ENCODE measurements at regions not wholly inside any gene's neighbourhood (a gene's known extent, or its start where the extent isn't known, plus 50 kb on each side); places are given as distances from the start of the nearest gene placed in this dataset.

DNA sequence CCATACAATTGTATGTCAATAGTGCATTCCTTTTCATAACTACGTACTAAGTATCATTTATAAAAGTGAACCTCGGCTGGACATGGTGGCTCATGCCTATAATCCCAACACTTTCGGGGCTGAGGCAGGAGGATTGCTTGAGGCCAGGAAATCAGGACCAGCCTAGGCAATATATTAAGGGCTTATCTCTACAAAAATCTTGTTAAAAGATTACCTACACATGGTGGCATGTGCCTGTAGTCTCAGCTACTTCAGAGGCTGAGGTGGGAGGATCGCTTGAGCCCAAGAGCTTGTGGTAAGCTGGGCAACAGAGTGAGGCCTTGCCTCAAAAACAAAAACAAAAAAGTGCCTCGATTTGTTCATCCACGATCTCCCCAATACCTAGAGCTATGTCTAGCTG is 449.7 kb upstream of the SULF2 start:
- Histone ChIP-seq H3K9me3 (ENCODE audit: control insufficient read depth, insufficient read depth, low read length) (no peaks in the 10 kb centered on the region), H3K4me1 (ENCODE audit: control insufficient read depth, insufficient read depth, low read length) (no peaks in the 10 kb centered on the region), H3K4me3 (ENCODE audit: low read length) (no peak overlapping the region), H3K36me3 (ENCODE audit: control insufficient read depth, insufficient read depth, low read length) (no peaks in the 10 kb centered on the region), H3K27ac (ENCODE audit: low read length) (no peak overlapping the region), H3K27me3 (ENCODE audit: control insufficient read depth, insufficient read depth, low read length) (no peaks in the 10 kb centered on the region)
- no peak for DNase-seq (ENCODE audit: low read depth, low spot score)
- WGBS (ENCODE audit: insufficient coverage, insufficient read length), result no CpG with 5 or more reads among the region's 6 CpGs

DNA sequence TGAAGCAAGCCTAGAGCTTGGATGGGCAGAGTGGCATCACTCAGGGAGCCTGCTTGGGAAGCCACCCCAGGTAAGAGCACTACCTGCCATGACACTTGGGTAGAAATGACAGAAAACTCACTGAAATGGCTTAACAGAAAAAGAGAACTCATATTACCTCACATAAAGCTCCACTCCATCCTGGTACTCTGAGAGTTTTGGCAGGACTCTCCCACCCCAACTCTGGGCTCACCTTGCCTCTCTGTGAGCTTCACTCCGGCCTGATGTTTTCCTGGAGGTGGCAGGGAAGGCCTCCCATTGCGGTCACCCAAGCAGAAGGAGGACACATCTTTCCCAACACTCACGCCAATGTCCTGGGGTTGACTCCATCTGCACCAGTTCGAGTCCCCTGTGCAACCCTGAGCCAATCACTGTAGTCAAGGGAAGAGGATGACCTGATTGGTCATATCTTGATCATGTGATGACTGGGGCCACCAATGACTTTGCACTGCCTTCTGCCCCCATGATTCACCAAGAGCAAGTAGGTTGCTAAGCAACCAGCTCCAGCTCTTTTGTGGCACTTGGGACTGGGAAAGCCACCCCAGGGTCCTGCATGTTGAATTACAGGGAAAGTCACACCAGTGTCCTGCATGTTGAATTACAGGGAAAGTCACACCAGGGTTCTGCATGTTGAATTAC is 446.1 kb upstream of the SULF2 start:
- no peak for DNase-seq (ENCODE audit: low read depth, low spot score)

DNA sequence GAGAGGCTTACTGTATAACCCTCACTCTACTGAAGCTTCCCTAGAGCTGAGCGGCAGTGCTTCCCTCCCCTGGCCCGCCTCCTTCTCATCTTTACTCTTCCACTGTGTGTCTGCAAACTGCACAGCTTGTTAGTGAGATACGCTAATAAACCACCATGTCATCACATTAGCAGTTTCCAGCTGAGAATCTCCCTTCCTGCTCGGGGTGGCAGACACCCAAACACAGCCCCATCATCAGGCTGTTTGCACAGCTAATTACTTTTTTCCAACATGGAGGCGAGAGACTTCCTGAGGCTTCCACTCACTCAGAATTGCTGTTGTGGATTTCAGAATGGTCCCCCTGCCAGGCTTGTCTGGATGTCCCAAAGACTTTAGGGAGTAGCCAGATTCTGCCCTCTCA is 444.9 kb upstream of the SULF2 start:
- no peak overlapping the region for H3K27ac ChIP-seq (ENCODE audit: low read length)
- no peaks in the 10 kb centered on the region for H3K9me3 ChIP-seq (ENCODE audit: control insufficient read depth, insufficient read depth, low read length)
- H3K4me1 ChIP-seq (ENCODE audit: control insufficient read depth, insufficient read depth, low read length), result no peaks in the 10 kb centered on the region
- no peak for DNase-seq (ENCODE audit: low read depth, low spot score)
- H3K36me3 ChIP-seq (ENCODE audit: control insufficient read depth, insufficient read depth, low read length), result no peaks in the 10 kb centered on the region
- WGBS (ENCODE audit: insufficient coverage, insufficient read length), result no CpG with 5 or more reads among the region's 5 CpGs
- H3K27me3 ChIP-seq (ENCODE audit: control insufficient read depth, insufficient read depth, low read length), result no peaks in the 10 kb centered on the region
- no peak overlapping the region for H3K4me3 ChIP-seq (ENCODE audit: low read length)

More for the DNA sequence above, 446.1 kb upstream of the SULF2 start:
- no peak overlapping the region for H3K27ac ChIP-seq (ENCODE audit: low read length)
- H3K9me3 ChIP-seq (ENCODE audit: control insufficient read depth, insufficient read depth, low read length), result no peaks in the 10 kb centered on the region
- no CpG with 5 or more reads among the region's 4 CpGs for WGBS (ENCODE audit: insufficient coverage, insufficient read length)
- H3K4me1 ChIP-seq (ENCODE audit: control insufficient read depth, insufficient read depth, low read length), result no peaks in the 10 kb centered on the region
- H3K27me3 ChIP-seq (ENCODE audit: control insufficient read depth, insufficient read depth, low read length), result no peaks in the 10 kb centered on the region
- H3K4me3 ChIP-seq (ENCODE audit: low read length), result no peak overlapping the region
- no peaks in the 10 kb centered on the region for H3K36me3 ChIP-seq (ENCODE audit: control insufficient read depth, insufficient read depth, low read length)

- Histone ChIP-seq H3K4me1 (ENCODE audit: control insufficient read depth, insufficient read depth, low read length) (no peaks in the 10 kb centered on the region), H3K27me3 (ENCODE audit: control insufficient read depth, insufficient read depth, low read length) (no peaks in the 10 kb centered on the region), H3K9me3 (ENCODE audit: control insufficient read depth, insufficient read depth, low read length) (no peaks in the 10 kb centered on the region), H3K27ac (ENCODE audit: low read length) (no peak overlapping the region), H3K4me3 (ENCODE audit: low read length) (no peak overlapping the region), H3K36me3 (ENCODE audit: control insufficient read depth, insufficient read depth, low read length) (no peaks in the 10 kb centered on the region)
- DNase-seq (ENCODE audit: low read depth, low spot score), result no peak
- no CpG with 5 or more reads among the region's 5 CpGs for WGBS (ENCODE audit: insufficient coverage, insufficient read length)
Measured at GRCh38 chr20:48227381-48227780, 442.1 kb upstream of the SULF2 start.

GRCh38 chr20:48226642-48227041 is 441.4 kb upstream of the SULF2 start:
- DNase-seq (ENCODE audit: low read depth, low spot score), result no peak
- WGBS (ENCODE audit: insufficient coverage, insufficient read length), result no CpG with 5 or more reads among the region's 5 CpGs
- Histone ChIP-seq H3K9me3 (ENCODE audit: control insufficient read depth, insufficient read depth, low read length) (no peaks in the 10 kb centered on the region), H3K4me3 (ENCODE audit: low read length) (no peak overlapping the region), H3K36me3 (ENCODE audit: control insufficient read depth, insufficient read depth, low read length) (no peaks in the 10 kb centered on the region), H3K27ac (ENCODE audit: low read length) (no peak overlapping the region), H3K27me3 (ENCODE audit: control insufficient read depth, insufficient read depth, low read length) (no peaks in the 10 kb centered on the region), H3K4me1 (ENCODE audit: control insufficient read depth, insufficient read depth, low read length) (no peaks in the 10 kb centered on the region)

GRCh38 chr20:48224533-48225050 is 439.3 kb upstream of the SULF2 start:
- H3K36me3 ChIP-seq (ENCODE audit: control insufficient read depth, insufficient read depth, low read length), result no peaks in the 10 kb centered on the region
- H3K27me3 ChIP-seq (ENCODE audit: control insufficient read depth, insufficient read depth, low read length), result no peaks in the 10 kb centered on the region
- no CpG with 5 or more reads among the region's 6 CpGs for WGBS (ENCODE audit: insufficient coverage, insufficient read length)
- H3K4me3 ChIP-seq (ENCODE audit: low read length), result no peak overlapping the region
- H3K9me3 ChIP-seq (ENCODE audit: control insufficient read depth, insufficient read depth, low read length), result no peaks in the 10 kb centered on the region
- no peaks in the 10 kb centered on the region for H3K4me1 ChIP-seq (ENCODE audit: control insufficient read depth, insufficient read depth, low read length)
- DNase-seq (ENCODE audit: low read depth, low spot score), result no peak
- H3K27ac ChIP-seq (ENCODE audit: low read length), result no peak overlapping the region

DNA sequence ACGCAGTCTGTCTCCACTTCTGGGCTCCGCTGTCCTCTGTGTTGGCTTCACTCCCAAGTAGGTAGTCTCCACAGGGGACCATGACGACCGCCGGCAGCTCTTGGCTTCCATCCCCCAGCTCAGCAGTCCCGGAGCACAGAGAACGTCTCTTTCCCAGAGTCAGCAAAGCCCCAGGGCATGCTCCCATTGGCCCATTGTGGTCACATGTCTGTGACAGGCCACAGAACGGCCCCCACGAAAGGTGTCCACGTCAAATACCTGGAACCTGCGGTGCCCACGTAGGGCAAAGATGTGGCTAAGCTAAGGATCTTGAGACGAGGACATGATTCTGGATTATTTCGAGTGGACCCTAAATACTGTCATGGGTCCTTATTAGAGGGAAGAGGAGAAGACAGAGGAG is 438.4 kb upstream of the SULF2 start:
- H3K36me3 ChIP-seq (ENCODE audit: control insufficient read depth, insufficient read depth, low read length), result no peaks in the 10 kb centered on the region
- no peak overlapping the region for H3K27ac ChIP-seq (ENCODE audit: low read length)
- DNase-seq (ENCODE audit: low read depth, low spot score), result no peak
- H3K27me3 ChIP-seq (ENCODE audit: control insufficient read depth, insufficient read depth, low read length), result no peaks in the 10 kb centered on the region
- no CpG with 5 or more reads among the region's 14 CpGs for WGBS (ENCODE audit: insufficient coverage, insufficient read length)
- H3K4me3 ChIP-seq (ENCODE audit: low read length), result no peak overlapping the region
- H3K4me1 ChIP-seq (ENCODE audit: control insufficient read depth, insufficient read depth, low read length), result no peaks in the 10 kb centered on the region
- H3K9me3 ChIP-seq (ENCODE audit: control insufficient read depth, insufficient read depth, low read length), result no peaks in the 10 kb centered on the region

DNA sequence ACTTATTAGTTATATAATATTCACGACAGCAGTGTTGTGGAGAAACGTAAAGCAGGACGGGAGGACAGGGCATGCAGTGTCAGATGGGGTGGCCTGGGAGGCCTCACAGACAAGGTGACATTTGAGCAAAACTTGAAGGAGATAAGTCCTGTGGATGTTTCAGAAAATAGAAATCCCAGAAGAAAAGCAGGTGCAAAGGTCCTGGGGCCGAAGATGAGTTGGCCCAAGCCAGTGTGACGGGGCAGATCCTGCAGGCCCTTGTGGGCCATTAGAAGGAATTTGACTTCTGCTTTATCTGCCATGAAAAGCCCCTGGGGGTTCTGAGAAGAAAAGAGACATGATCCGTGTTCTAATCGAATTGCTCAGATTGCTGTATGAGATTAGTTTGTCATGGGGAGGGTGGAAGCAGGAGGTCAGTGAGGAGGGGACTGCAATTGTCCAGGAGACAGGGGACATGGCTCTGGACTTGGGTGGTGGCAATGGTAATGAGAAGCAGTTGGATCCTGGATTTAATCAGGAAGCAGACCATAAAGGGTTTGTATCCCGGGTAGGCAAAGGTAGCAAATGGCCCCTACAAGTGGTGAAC is 437.4 kb upstream of the SULF2 start:
- DNase-seq (ENCODE audit: low read depth, low spot score), result no peak
- H3K27ac ChIP-seq (ENCODE audit: low read length), result no peak overlapping the region
- no peaks in the 10 kb centered on the region for H3K27me3 ChIP-seq (ENCODE audit: control insufficient read depth, insufficient read depth, low read length)
- no peak overlapping the region for H3K4me3 ChIP-seq (ENCODE audit: low read length)
- no peaks in the 10 kb centered on the region for H3K36me3 ChIP-seq (ENCODE audit: control insufficient read depth, insufficient read depth, low read length)
- H3K4me1 ChIP-seq (ENCODE audit: control insufficient read depth, insufficient read depth, low read length), result no peaks in the 10 kb centered on the region
- WGBS (ENCODE audit: insufficient coverage, insufficient read length), result no CpG with 5 or more reads among the region's 8 CpGs
- H3K9me3 ChIP-seq (ENCODE audit: control insufficient read depth, insufficient read depth, low read length), result no peaks in the 10 kb centered on the region

- Histone ChIP-seq H3K4me3 (ENCODE audit: low read length) (no peak overlapping the region), H3K9me3 (ENCODE audit: control insufficient read depth, insufficient read depth, low read length) (no peaks in the 10 kb centered on the region), H3K4me1 (ENCODE audit: control insufficient read depth, insufficient read depth, low read length) (no peaks in the 10 kb centered on the region), H3K36me3 (ENCODE audit: control insufficient read depth, insufficient read depth, low read length) (no peaks in the 10 kb centered on the region), H3K27ac (ENCODE audit: low read length) (no peak overlapping the region), H3K27me3 (ENCODE audit: control insufficient read depth, insufficient read depth, low read length) (no peaks in the 10 kb centered on the region)
- no peak for DNase-seq (ENCODE audit: low read depth, low spot score)
- WGBS (ENCODE audit: insufficient coverage, insufficient read length), result no CpG with 5 or more reads among the region's 6 CpGs
Measured at GRCh38 chr20:48220033-48220633, 434.9 kb upstream of the SULF2 start.

DNA sequence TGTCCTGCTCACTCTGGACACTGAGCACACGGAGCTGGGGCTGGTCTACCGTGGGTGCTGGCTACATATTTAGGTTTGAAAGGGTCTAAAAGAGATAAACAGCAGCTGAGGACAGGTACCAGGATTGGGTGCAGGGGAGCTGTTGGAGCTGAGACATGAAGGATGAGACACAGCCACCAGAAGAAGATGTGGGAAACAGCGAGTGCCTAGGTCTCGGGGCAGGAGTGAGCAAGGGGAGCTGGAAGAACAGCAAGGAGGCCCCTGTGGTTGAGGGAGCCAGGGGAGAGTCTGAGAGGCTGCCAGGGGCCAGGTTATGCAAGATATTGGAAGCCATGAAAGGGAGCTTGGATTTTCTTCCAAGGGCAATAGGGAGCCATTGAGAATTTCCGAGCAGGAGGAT is 434.0 kb upstream of the SULF2 start:
- DNase-seq (ENCODE audit: low read depth, low spot score), result no peak
- H3K9me3 ChIP-seq (ENCODE audit: control insufficient read depth, insufficient read depth, low read length), result no peaks in the 10 kb centered on the region

More for the DNA sequence above, 434.0 kb upstream of the SULF2 start:
- Histone ChIP-seq H3K4me3 (ENCODE audit: low read length) (no peak overlapping the region), H3K27me3 (ENCODE audit: control insufficient read depth, insufficient read depth, low read length) (no peaks in the 10 kb centered on the region), H3K36me3 (ENCODE audit: control insufficient read depth, insufficient read depth, low read length) (no peaks in the 10 kb centered on the region), H3K4me1 (ENCODE audit: control insufficient read depth, insufficient read depth, low read length) (no peaks in the 10 kb centered on the region), H3K27ac (ENCODE audit: low read length) (no peak overlapping the region)
- no CpG with 5 or more reads among the region's 5 CpGs for WGBS (ENCODE audit: insufficient coverage, insufficient read length)
